Upper lobe of left lung (tissue), 6 donors: ENCODE measurements at regions not wholly inside any gene's neighbourhood (a gene's known extent, or its start where the extent isn't known, plus 50 kb on each side); places are given as distances from the start of the nearest gene placed in this dataset.

Experiments used
- ATAC-seq, 2 donors: fragments of 200-7000 bp; cut with Tn5 transposase; one replicate each; pipeline ENCODE4 v1.9.1; 2022; ENCODE audit warnings: mild to moderate bottlenecking in 2 of 2, moderate library complexity in 2 of 2; ENCODE audit not compliant: low FRiP score in 2 of 2
- DNase-seq, 2 donors: peaks; one replicate each; pipeline ENCODE4 v3.0.0-alpha.2; 2019 to 2020
- H3K27ac ChIP-seq, 4 donors: fragments of 200-600 bp; sonication (generic); one replicate each; pipeline ENCODE4 v1.5.1; 2016 to 2019
- H3K27me3 ChIP-seq, 4 donors: fragments of 200-600 bp; sonication (generic); one replicate each; pipeline ENCODE4 v1.5.1; 2017 to 2019
- H3K36me3 ChIP-seq, 4 donors: fragments of 200-600 bp; sonication (generic); one replicate each; pipeline ENCODE4 v1.5.1; 2016 to 2019
- H3K4me1 ChIP-seq, 4 donors: fragments of 200-600 bp; sonication (generic); one replicate each; pipeline ENCODE4 v1.5.1; 2018 to 2019
- H3K4me3 ChIP-seq, 4 donors: fragments of 200-600 bp; sonication (generic); one replicate each; pipeline ENCODE4 v1.5.1; 2017 to 2019; ENCODE audit warnings: mild to moderate bottlenecking in 2 of 4, moderate library complexity in 1 of 4
- H3K9me3 ChIP-seq, 4 donors: fragments of 200-600 bp; sonication (generic); one replicate each; pipeline ENCODE4 v1.5.1; 2018 to 2019
- EP300 ChIP-seq, 4 donors: sonication (generic); formaldehyde crosslinking; IDR thresholded peaks; one replicate each; pipeline ENCODE4 v1.5.1; 2017; ENCODE audit warnings: antibody characterized with exemption in 4 of 4, control low read depth in 2 of 4
- POLR2A ChIP-seq, 4 donors: fragments of 450-650 bp; IDR thresholded peaks; one replicate each; pipeline ENCODE4 v1.5.1; 2016 to 2017; ENCODE audit warnings: antibody characterized with exemption in 4 of 4, mild to moderate bottlenecking in 2 of 4
- POLR2AphosphoS5 ChIP-seq, 2 donors: sonication (generic); formaldehyde crosslinking; IDR thresholded peaks; one replicate each; pipeline ENCODE4 v1.5.1; 2017; ENCODE audit warnings: antibody characterized with exemption in 2 of 2
- WGBS, 2 donors: methylation state at CpG; one replicate each; pipeline ENCODE4 v1.1.5; 2017 to 2018; 5-methylcytosine and 5-hydroxymethylcytosine counted together
- TF ChIP-seq, protein P1 (sequence below), 6 experiments: fragments of 450-650 bp in 4 of 6; fragments of 200-600 bp in 2 of 6; sonication (generic) in 2 of 6; IDR thresholded peaks; one replicate each; pipeline ENCODE4 v1.5.1; 2016 to 2019; ENCODE audit warnings: antibody characterized with exemption in 6 of 6
- donor health status: DM: no; HTN: no; CAD: no; lungs with moderate emphysema.
- donor health status: DM: no; HTN: yes; CAD: no; lungs with severe emphysema.

DNA sequence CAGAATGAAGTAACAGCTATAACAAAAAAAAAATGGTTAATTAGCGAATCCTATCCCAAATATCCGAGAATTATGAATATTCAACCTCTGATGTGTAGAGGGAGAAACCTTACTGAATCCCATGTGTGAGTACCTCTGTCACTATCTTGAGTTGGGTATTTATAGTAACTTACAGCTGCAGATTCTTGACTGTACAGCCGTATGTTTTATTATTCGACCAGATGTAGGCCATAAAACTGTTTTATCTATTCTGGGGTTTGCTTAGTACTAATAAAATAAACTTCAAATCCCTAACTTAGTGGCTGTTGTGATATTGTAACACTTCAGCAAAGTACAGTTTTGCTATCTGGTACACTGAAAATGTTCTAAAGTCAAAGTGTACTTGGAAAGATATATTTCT is 120.0 kb downstream of the EFNB2 start:
- H3K4me1 ChIP-seq = no peaks in the 10 kb centered on the region
- H3K27me3 ChIP-seq = no peaks in the 10 kb centered on the region
- H3K4me3 ChIP-seq = no peak overlapping the region
- no peaks in the 10 kb centered on the region for H3K36me3 ChIP-seq
- no peaks in the 10 kb centered on the region for H3K9me3 ChIP-seq
- WGBS, 2 donors = 59 to 64% methylated on average over 4 of the region's 4 CpGs
- DNase-seq (no peak), ATAC-seq (no peak)
- H3K27ac ChIP-seq = no peak overlapping the region
- no peak for TF ChIP-seq POLR2AphosphoS5 (IDR thresholded peaks at IDR 0.05)
- no peak for TF ChIP-seq EP300 (IDR thresholded peaks at IDR 0.05)
- no peak for TF ChIP-seq POLR2A (IDR thresholded peaks at IDR 0.05)
- TF ChIP-seq, protein P1, sequence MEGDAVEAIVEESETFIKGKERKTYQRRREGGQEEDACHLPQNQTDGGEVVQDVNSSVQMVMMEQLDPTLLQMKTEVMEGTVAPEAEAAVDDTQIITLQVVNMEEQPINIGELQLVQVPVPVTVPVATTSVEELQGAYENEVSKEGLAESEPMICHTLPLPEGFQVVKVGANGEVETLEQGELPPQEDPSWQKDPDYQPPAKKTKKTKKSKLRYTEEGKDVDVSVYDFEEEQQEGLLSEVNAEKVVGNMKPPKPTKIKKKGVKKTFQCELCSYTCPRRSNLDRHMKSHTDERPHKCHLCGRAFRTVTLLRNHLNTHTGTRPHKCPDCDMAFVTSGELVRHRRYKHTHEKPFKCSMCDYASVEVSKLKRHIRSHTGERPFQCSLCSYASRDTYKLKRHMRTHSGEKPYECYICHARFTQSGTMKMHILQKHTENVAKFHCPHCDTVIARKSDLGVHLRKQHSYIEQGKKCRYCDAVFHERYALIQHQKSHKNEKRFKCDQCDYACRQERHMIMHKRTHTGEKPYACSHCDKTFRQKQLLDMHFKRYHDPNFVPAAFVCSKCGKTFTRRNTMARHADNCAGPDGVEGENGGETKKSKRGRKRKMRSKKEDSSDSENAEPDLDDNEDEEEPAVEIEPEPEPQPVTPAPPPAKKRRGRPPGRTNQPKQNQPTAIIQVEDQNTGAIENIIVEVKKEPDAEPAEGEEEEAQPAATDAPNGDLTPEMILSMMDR (IDR thresholded peaks at IDR 0.05) = no peak

DNA sequence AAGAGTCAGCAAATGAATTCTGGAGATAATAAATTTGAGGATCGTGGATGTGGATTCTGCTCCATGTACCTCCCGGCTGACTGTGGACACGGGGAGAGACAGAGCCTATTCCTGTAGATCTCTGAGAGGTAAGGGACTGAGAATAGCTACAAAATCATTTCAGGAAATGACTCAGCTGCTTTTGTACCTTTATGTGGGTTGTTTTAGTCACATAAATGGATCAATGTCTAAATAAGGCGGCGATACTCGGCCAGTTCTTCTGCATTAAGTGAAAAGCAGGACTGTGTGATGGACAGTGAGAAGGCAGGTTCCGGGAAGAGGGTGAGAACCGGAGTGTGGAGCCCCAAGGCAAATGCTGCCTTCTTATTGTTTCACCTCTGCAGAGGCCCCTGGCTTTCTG is 128.1 kb downstream of the EFNB2 start:
- no peaks in the 10 kb centered on the region for H3K4me1 ChIP-seq
- no peak overlapping the region for H3K27ac ChIP-seq
- 75 to 85% methylated on average over 7 of the region's 8 CpGs for WGBS, 2 donors
- DNase-seq (no peak), ATAC-seq (no peak)
- no peaks in the 10 kb centered on the region for H3K9me3 ChIP-seq
- H3K4me3 ChIP-seq = no peak overlapping the region
- no peaks in the 10 kb centered on the region for H3K36me3 ChIP-seq
- TF ChIP-seq POLR2AphosphoS5 (IDR thresholded peaks at IDR 0.05) (no peak), POLR2A (IDR thresholded peaks at IDR 0.05) (no peak), EP300 (IDR thresholded peaks at IDR 0.05) (no peak)
- TF ChIP-seq, protein P1 (IDR thresholded peaks at IDR 0.05) = no peak
- no peaks in the 10 kb centered on the region for H3K27me3 ChIP-seq

- TF ChIP-seq POLR2A (IDR thresholded peaks at IDR 0.05) = no peak
- no peak for TF ChIP-seq EP300 (IDR thresholded peaks at IDR 0.05)
- TF ChIP-seq, protein P1 (IDR thresholded peaks at IDR 0.05) = no peak
- Histone ChIP-seq H3K4me1 (no peaks in the 10 kb centered on the region), H3K4me3 (no peak overlapping the region), H3K9me3 (no peaks in the 10 kb centered on the region), H3K27ac (no peak overlapping the region), H3K27me3 (no peaks in the 10 kb centered on the region), H3K36me3 (no peaks in the 10 kb centered on the region)
- WGBS, 2 donors = 78 to 88% methylated on average over 6 of the region's 6 CpGs
- DNase-seq (no peak), ATAC-seq (no peak)
Observed at GRCh38 chr13:106405731-106406130, 129.7 kb downstream of the EFNB2 start.

DNA sequence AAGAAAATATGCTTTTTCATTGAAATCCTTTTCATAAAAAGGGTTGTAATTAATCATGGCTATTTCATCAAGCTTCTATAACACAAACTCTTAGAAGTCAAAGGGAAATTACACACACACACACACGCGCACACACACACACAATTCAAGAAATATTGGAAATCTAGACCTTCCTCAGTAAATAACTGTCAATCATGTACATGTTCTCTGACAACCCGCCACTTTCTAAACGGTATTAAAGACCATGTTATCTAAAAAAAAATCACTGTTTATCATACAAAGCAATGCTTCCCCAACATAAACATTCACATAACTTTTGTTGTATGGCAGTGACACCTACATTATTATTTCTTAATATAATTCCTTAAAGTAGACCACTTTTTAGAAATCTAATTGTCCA is 132.2 kb downstream of the EFNB2 start:
- H3K9me3 ChIP-seq = no peaks in the 10 kb centered on the region
- no peaks in the 10 kb centered on the region for H3K27me3 ChIP-seq
- no peak for DNase-seq
- 62 to 73% methylated on average over 4 of the region's 4 CpGs for WGBS, 2 donors
- H3K4me3 ChIP-seq = no peak overlapping the region
- TF ChIP-seq, protein P1 (IDR thresholded peaks at IDR 0.05) = no peak
- no peak for TF ChIP-seq POLR2AphosphoS5 (IDR thresholded peaks at IDR 0.05)
- H3K4me1 ChIP-seq = no peaks in the 10 kb centered on the region
- no peak for ATAC-seq
- no peaks in the 10 kb centered on the region for H3K36me3 ChIP-seq
- H3K27ac ChIP-seq = no peak overlapping the region

DNA sequence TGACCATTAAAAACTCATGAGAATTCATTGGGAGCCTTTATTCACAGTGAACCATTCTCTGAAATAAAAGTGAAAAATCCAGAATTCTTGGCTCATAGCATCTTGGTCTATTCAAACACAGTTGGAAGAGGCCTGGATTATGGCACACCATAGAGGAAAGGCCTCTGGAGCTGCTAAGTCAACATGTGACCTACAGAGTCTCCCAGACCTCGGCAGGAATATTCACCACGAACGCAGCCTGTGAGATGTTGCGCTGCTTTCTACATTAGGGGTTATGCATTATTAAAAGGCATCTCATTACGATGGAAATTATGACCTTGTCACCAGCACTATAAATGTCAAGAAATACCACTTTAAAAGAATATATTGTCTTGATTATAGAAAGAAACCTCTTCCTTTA is 132.6 kb downstream of the EFNB2 start:
- Histone ChIP-seq H3K36me3 (no peaks in the 10 kb centered on the region), H3K9me3 (no peaks in the 10 kb centered on the region)
- 91 to 95% methylated on average over 5 of the region's 5 CpGs for WGBS, 2 donors

More for the DNA sequence above, 132.6 kb downstream of the EFNB2 start:
- DNase-seq = no peak
- no peaks in the 10 kb centered on the region for H3K4me1 ChIP-seq
- ATAC-seq = no peak
- no peaks in the 10 kb centered on the region for H3K27me3 ChIP-seq
- TF ChIP-seq EP300 (IDR thresholded peaks at IDR 0.05) (no peak), POLR2A (IDR thresholded peaks at IDR 0.05) (no peak), POLR2AphosphoS5 (IDR thresholded peaks at IDR 0.05) (no peak)
- TF ChIP-seq, protein P1 (IDR thresholded peaks at IDR 0.05) = no peak
- no peak overlapping the region for H3K27ac ChIP-seq
- no peak overlapping the region for H3K4me3 ChIP-seq
